ENCODE measurements at regions not wholly inside any gene's neighbourhood (a gene's known extent, or its start where the extent isn't known, plus 50 kb on each side); places are given as distances from the start of the nearest gene placed in this dataset.

DNA sequence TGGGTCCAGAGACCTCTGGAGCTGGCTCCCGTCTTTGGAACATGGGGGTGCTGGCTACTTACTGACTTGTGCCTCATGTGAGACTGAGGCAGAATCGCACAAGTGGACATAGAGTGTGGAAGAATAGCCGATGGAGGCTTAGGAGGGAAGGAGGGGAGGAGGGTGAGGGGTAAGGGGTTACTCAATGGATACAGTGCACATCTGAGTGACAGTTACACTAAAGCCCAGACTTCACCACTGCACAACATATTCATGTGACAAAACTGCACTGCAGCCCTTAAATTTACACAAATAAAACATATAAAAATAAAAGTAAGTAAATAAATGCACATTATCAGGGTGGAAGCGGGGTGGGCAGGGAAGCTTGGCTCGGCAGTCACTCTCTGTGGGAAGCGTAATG is 197.7 kb upstream of the RAB4A start:
- TF ChIP-seq, protein P1, sequence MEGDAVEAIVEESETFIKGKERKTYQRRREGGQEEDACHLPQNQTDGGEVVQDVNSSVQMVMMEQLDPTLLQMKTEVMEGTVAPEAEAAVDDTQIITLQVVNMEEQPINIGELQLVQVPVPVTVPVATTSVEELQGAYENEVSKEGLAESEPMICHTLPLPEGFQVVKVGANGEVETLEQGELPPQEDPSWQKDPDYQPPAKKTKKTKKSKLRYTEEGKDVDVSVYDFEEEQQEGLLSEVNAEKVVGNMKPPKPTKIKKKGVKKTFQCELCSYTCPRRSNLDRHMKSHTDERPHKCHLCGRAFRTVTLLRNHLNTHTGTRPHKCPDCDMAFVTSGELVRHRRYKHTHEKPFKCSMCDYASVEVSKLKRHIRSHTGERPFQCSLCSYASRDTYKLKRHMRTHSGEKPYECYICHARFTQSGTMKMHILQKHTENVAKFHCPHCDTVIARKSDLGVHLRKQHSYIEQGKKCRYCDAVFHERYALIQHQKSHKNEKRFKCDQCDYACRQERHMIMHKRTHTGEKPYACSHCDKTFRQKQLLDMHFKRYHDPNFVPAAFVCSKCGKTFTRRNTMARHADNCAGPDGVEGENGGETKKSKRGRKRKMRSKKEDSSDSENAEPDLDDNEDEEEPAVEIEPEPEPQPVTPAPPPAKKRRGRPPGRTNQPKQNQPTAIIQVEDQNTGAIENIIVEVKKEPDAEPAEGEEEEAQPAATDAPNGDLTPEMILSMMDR (IDR thresholded peaks at IDR 0.05): no peak
- Histone ChIP-seq H3K9me3 (no peaks in the 10 kb centered on the region), H3K4me1 (ENCODE audit: low read depth) (no peaks in the 10 kb centered on the region), H3K36me3 (ENCODE audit: low read depth) (no peaks in the 10 kb centered on the region), H3K4me3 (no peak overlapping the region)
- intact Hi-C loops (cut with DNase I, micrococcal nuclease): no loop called here
- DNase-seq (no peak), ATAC-seq (no peak)

DNA sequence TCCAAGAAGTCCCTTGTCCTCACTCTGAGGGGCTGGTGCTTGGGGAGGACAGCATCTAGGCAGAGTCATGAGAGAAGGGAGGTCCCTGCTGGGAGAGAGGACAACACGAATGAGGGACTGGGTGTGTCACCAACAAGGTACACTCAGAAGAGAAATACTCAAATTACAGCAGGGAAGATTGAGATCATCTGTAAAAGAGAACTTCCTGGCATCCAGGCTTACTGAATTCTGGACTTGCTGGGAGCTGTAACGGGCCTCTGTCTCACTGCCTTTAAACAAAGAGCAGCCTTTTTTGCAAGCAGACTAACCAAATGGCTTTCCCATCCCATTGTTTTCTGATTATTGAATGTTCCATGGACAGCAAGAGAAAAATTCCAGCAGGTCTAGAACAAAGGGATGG is 195.7 kb upstream of the RAB4A start:
- DNase-seq (no peak), ATAC-seq (no peak)
- H3K9me3 ChIP-seq: no peaks in the 10 kb centered on the region
- H3K4me3 ChIP-seq: no peak overlapping the region
- H3K4me1 ChIP-seq (ENCODE audit: low read depth): no peaks in the 10 kb centered on the region
- intact Hi-C loops (cut with DNase I, micrococcal nuclease): no loop called here
- TF ChIP-seq, protein P1 (IDR thresholded peaks at IDR 0.05): no peak
- H3K36me3 ChIP-seq (ENCODE audit: low read depth): no peaks in the 10 kb centered on the region

DNA sequence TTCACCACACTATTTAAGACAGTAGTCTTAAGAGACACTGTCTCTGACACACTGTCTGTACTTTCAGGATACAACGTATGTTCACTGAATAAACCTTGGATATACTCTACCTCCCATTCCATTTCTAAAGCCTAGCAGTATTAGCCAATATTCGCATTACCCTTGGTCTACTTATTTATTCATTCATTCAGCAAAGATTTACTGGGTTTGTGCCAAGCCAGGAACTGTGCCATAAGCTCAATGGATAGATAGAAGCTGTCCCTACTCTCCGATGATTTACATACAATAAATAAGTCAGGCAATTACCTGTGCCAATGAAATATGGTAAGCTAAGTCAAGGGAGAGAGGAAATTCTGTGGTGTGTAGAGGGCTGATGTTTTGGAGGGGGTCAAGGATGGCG is 195.2 kb upstream of the RAB4A start:
- Histone ChIP-seq H3K9me3 (no peaks in the 10 kb centered on the region), H3K4me3 (no peak overlapping the region), H3K36me3 (ENCODE audit: low read depth) (no peaks in the 10 kb centered on the region), H3K4me1 (ENCODE audit: low read depth) (no peaks in the 10 kb centered on the region)
- intact Hi-C loops (cut with DNase I, micrococcal nuclease): no loop called here
- TF ChIP-seq, protein P1 (IDR thresholded peaks at IDR 0.05): no peak
- DNase-seq: no peak
- ATAC-seq: no peak

DNA sequence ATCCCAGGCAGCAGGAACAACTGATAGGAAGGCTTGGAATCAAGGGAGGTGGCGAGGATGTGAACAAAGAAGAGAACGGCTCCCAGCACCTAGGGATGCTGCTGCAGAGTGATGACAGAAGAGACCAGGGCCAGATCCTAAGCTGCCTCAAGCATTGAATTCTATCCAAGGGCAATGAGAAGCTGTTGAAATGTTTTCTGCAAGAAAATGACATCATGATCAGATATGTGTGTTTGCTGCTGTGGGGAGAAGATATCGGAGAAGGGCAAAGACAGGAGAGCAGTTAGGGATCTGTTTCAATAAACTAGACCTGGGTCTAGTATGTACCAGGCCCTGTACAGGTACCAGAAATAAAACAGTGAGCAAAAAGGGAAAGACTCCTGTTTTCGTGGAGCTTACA is 194.7 kb upstream of the RAB4A start:
- ATAC-seq (no peak), DNase-seq (no peak)
- H3K36me3 ChIP-seq (ENCODE audit: low read depth): no peaks in the 10 kb centered on the region
- H3K4me3 ChIP-seq: no peak overlapping the region
- H3K4me1 ChIP-seq (ENCODE audit: low read depth): no peaks in the 10 kb centered on the region
- intact Hi-C loops (cut with DNase I, micrococcal nuclease): no loop called here
- no peaks in the 10 kb centered on the region for H3K9me3 ChIP-seq
- TF ChIP-seq, protein P1 (IDR thresholded peaks at IDR 0.05): no peak

DNA sequence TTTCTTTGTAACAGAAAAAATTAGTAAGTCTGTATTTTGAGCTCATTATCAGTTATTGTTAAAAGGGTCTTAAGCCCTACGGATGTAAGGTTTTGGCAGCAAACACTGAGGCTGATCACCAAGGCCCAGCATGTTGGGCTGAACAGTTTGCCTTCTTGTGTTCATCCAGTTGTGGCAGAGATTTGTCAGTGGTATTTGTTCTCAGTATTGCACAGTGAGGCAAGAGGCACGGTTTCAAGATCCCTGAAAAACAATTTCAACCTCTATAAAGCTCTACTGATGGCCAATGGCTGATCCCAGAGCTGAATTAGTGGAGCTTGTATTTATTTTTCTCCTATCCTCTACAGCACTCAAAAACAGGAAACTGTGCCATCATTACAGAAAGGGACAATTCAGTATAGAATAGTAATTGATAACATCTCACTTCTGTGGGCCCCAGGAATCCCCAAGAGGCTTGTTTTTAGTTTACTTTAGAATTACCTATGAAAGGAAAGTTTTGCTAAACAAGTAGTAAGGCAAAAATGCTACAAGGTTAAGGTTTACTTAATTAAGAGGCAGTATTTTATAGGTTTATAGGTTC is 191.8 kb upstream of the RAB4A start:
- no peak for ATAC-seq
- H3K4me3 ChIP-seq: no peak overlapping the region
- H3K9me3 ChIP-seq: peaks cover 12% of the 10 kb centered on the region
- H3K4me1 ChIP-seq (ENCODE audit: low read depth): no peaks in the 10 kb centered on the region
- TF ChIP-seq, protein P1 (IDR thresholded peaks at IDR 0.05): no peak
- intact Hi-C loops (cut with DNase I, micrococcal nuclease): no loop called here
- no peaks in the 10 kb centered on the region for H3K36me3 ChIP-seq (ENCODE audit: low read depth)
- no peak for DNase-seq

DNA sequence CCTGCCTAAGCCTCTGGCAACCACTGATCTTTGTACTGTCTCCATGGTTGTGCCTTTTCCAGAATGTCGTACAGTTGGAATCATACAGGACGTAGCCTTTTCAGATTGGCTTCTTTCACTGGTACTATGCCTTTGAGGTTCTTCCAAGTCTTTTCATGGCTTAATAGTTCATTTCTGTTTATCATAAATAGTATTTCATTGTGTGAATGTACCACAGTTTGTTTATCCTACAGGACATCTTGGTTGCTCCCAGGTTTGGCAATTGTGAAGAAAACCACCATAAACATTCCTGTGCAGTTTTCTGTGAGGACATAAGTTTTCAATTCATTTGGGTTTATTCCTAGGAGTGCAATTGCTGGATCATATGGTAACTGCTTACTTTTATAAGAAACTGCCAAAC is 190.6 kb upstream of the RAB4A start:
- DNase-seq (no peak), ATAC-seq (no peak)
- TF ChIP-seq, protein P1 (IDR thresholded peaks at IDR 0.05): no peak
- H3K4me1 ChIP-seq (ENCODE audit: low read depth): no peaks in the 10 kb centered on the region
- no peaks in the 10 kb centered on the region for H3K36me3 ChIP-seq (ENCODE audit: low read depth)
- intact Hi-C loops (cut with DNase I, micrococcal nuclease): no loop called here
- H3K9me3 ChIP-seq: peaks cover 12% of the 10 kb centered on the region
- no peak overlapping the region for H3K4me3 ChIP-seq

Measured in mucosa of descending colon (tissue), 3 donors.